C4-2B (cell line): ENCODE measurements at regions not wholly inside any gene's neighbourhood (a gene's known extent, or its start where the extent isn't known, plus 50 kb on each side); places are given as distances from the start of the nearest gene placed in this dataset.

Experiments
- CTCF ChIP-seq: fragments of 450-650 bp; conservative IDR thresholded peaks from 2 replicates; pipeline ENCODE4 v1.5.1; 2017; ENCODE audit warnings: mild to moderate bottlenecking
- ZFX ChIP-seq: fragments of 450-650 bp; IDR thresholded peaks from 2 replicates; pipeline ENCODE4 v1.6.1; 2017

- TF ChIP-seq CTCF (no peak), ZFX (no peak)
Measured at GRCh38 chr6:81906709-81907204, 154.3 kb upstream of the TENT5A start.
